MCF 10A (cell line): ENCODE measurements at regions not wholly inside any gene's neighbourhood (a gene's known extent, or its start where the extent isn't known, plus 50 kb on each side); places are given as distances from the start of the nearest gene placed in this dataset.
"Not testable (repeated sequence)": the region's sequence is repeated elsewhere in the genome, so short reads cannot be mapped to it uniquely, and the experiment has no call there.

Source experiments
- BruUV-seq: library from RNA; stranded (reverse); fragments of 400-500 nt; replicated peaks from 2 replicates; lab custom pipeline; 2021; lab: Mats Ljungman, UMichigan
- CTCF ChIA-PET: fragments of 300-600 bp; sonication (Branson Sonifier 250); formaldehyde crosslinking; extraction: SDS; loops from one replicate; lab custom pipeline; 2021; ENCODE audit warnings: antibody characterized with exemption, inconsistent platforms; lab: Yijun Ruan, JAX
- POLR2A ChIA-PET: fragments of 300-600, 350-650 bp; sonication (Branson Sonifier 250); formaldehyde crosslinking; extraction: SDS; loops from one replicate; lab custom pipeline; 2020; ENCODE audit warnings: antibody characterized with exemption, inconsistent platforms; lab: Yijun Ruan, JAX
- DNase-seq: peaks from one replicate; pipeline ENCODE4 v3.0.0-alpha.2; 2018; ENCODE audit not compliant: unreplicated experiment
- H3K27ac Mint-ChIP-seq: one replicate; pipeline ENCODE4 v1.8.0; 2022; ENCODE audit warnings: mild to moderate bottlenecking, low read depth, mixed read lengths; ENCODE audit not compliant: unreplicated experiment
- H3K27me3 Mint-ChIP-seq: one replicate; pipeline ENCODE4 v1.8.0; 2022; ENCODE audit warnings: mixed read lengths; ENCODE audit not compliant: insufficient read depth, unreplicated experiment
- H3K36me3 Mint-ChIP-seq: one replicate; pipeline ENCODE4 v1.8.0; 2022; ENCODE audit warnings: mild to moderate bottlenecking, moderate library complexity, mixed read lengths; ENCODE audit not compliant: insufficient read depth, unreplicated experiment
- H3K4me1 Mint-ChIP-seq: one replicate; pipeline ENCODE4 v1.8.0; 2022; ENCODE audit warnings: mixed read lengths; ENCODE audit not compliant: insufficient read depth, unreplicated experiment
- H3K4me3 Mint-ChIP-seq: one replicate; pipeline ENCODE4 v1.8.0; 2022; ENCODE audit warnings: mild to moderate bottlenecking, moderate library complexity, mixed read lengths; ENCODE audit not compliant: unreplicated experiment
- H3K9me3 Mint-ChIP-seq: one replicate; pipeline ENCODE4 v1.8.0; 2022; ENCODE audit warnings: mixed read lengths; ENCODE audit not compliant: unreplicated experiment
- CTCF ChIP-seq: fragments of 200-600 bp; IDR thresholded peaks from one replicate; pipeline ENCODE4 v1.8.0; 2022; ENCODE audit warnings: antibody characterized with exemption, mild to moderate bottlenecking; ENCODE audit not compliant: unreplicated experiment
- intact Hi-C: fragments of 100-400 bp; cut with micrococcal nuclease; formaldehyde crosslinking; loops from 2 replicates; pipeline ENCODE4 v1.14.1; 2022

- no peak for DNase-seq
- BruUV-seq: no TSS peak
- ChIA-PET POLR2A (no interaction called here), CTCF (interaction anchor here (0.5 to 2.2 kb wide), 8 partner anchors 13 to 488 kb away, joined by 3 to 7 read pairs (median 3); no protein-coding TSS in a partner anchor)
- H3K9me3 Mint-ChIP-seq: no peaks in the 10 kb centered on the region
- no peak overlapping the region for H3K4me3 Mint-ChIP-seq
- no peaks in the 10 kb centered on the region for H3K36me3 Mint-ChIP-seq
- intact Hi-C loops: no loop called here
- no peaks in the 10 kb centered on the region for H3K27me3 Mint-ChIP-seq
- TF ChIP-seq CTCF: no peak
- no peak overlapping the region for H3K27ac Mint-ChIP-seq
- H3K4me1 Mint-ChIP-seq: no peaks in the 10 kb centered on the region
Measured at GRCh38 chr16:76683051-76683450, 405.9 kb downstream of the CNTNAP4 start.

GRCh38 chr16:76696876-76697275 is 419.7 kb downstream of the CNTNAP4 start:
- DNase-seq: no peak
- TF ChIP-seq CTCF: no peak
- no peaks in the 10 kb centered on the region for H3K36me3 Mint-ChIP-seq
- no peak overlapping the region for H3K27ac Mint-ChIP-seq
- no peak overlapping the region for H3K4me3 Mint-ChIP-seq
- intact Hi-C loops: no loop called here
- no peaks in the 10 kb centered on the region for H3K27me3 Mint-ChIP-seq
- ChIA-PET CTCF (no interaction called here), POLR2A (no interaction called here)
- H3K4me1 Mint-ChIP-seq: no peaks in the 10 kb centered on the region
- H3K9me3 Mint-ChIP-seq: peaks cover 5% of the 10 kb centered on the region
- no TSS peak for BruUV-seq

GRCh38 chr16:76705892-76706291 is 428.7 kb downstream of the CNTNAP4 start:
- no TSS peak for BruUV-seq
- Mint-ChIP-seq H3K4me1 (no peaks in the 10 kb centered on the region), H3K36me3 (no peaks in the 10 kb centered on the region), H3K27me3 (no peaks in the 10 kb centered on the region), H3K4me3 (no peak overlapping the region), H3K27ac (no peak overlapping the region), H3K9me3 (no peaks in the 10 kb centered on the region)
- intact Hi-C loops: no loop called here
- ChIA-PET POLR2A (no interaction called here), CTCF (no interaction called here)
- TF ChIP-seq CTCF: no peak
- no peak for DNase-seq

GRCh38 chr16:76713191-76713590 is 436.0 kb downstream of the CNTNAP4 start:
- no peak for TF ChIP-seq CTCF
- peaks cover 16% of the 10 kb centered on the region for H3K9me3 Mint-ChIP-seq
- no peak for DNase-seq
- ChIA-PET POLR2A (no interaction called here), CTCF (interaction anchor here (0.6 kb wide), 1 partner anchor 433 kb away, joined by 3 read pairs; no protein-coding TSS in a partner anchor)
- intact Hi-C loops: no loop called here
- H3K4me1 Mint-ChIP-seq: no peaks in the 10 kb centered on the region
- no peaks in the 10 kb centered on the region for H3K27me3 Mint-ChIP-seq
- no peaks in the 10 kb centered on the region for H3K36me3 Mint-ChIP-seq
- BruUV-seq: no TSS peak
- no peak overlapping the region for H3K27ac Mint-ChIP-seq
- no peak overlapping the region for H3K4me3 Mint-ChIP-seq

GRCh38 chr16:76716251-76716650 is 439.1 kb downstream of the CNTNAP4 start:
- peaks cover 16% of the 10 kb centered on the region for H3K9me3 Mint-ChIP-seq
- intact Hi-C loops, H3K27me3 Mint-ChIP-seq, BruUV-seq, H3K4me1 Mint-ChIP-seq, H3K36me3 Mint-ChIP-seq, H3K4me3 Mint-ChIP-seq, H3K27ac Mint-ChIP-seq: not testable (repeated sequence)
- ChIA-PET CTCF (interaction anchor here (0.6 to 1.6 kb wide), 4 partner anchors 13 to 121 kb away, joined by 3 to 4 read pairs (median 4); no protein-coding TSS in a partner anchor), POLR2A (interaction anchor here (1.3 kb wide), 2 partner anchors 8 to 15 kb away, joined by 4 read pairs; no protein-coding TSS in a partner anchor)
- peak; percentile 30 for DNase-seq
